SK-N-SH (cell line): ENCODE measurements at regions not wholly inside any gene's neighbourhood (a gene's known extent, or its start where the extent isn't known, plus 50 kb on each side); places are given as distances from the start of the nearest gene placed in this dataset.
A peak's percentile ranks its signal among the peaks of the same experiment; 100 is the strongest.

Experiments
- CTCF ChIA-PET: fragments of 300-600, 350-600 bp; formaldehyde crosslinking; extraction: SDS; loops from one replicate; lab custom pipeline; 2021; lab: Yijun Ruan, JAX
- POLR2A ChIA-PET: fragments of 350-600 bp; sonication (Branson Sonifier 250); formaldehyde crosslinking; extraction: SDS; loops from one replicate; lab custom pipeline; 2020; ENCODE audit warnings: antibody characterized with exemption, inconsistent platforms; lab: Yijun Ruan, JAX
- DNase-seq: peaks from one replicate; pipeline ENCODE4 v3.0.0; 2012
- H2AFZ ChIP-seq: fragments of 200-600 bp; sonication (generic); 2 replicates; pipeline ENCODE4 v1.8.1; 2016; ENCODE audit warnings: antibody characterized with exemption, mild to moderate bottlenecking, low read depth
- H3F3A ChIP-seq: fragments of 200-600 bp; sonication (generic); replicated peaks from 2 replicates; pipeline ENCODE3; 2016; ENCODE audit warnings: antibody characterized with exemption, mild to moderate bottlenecking; ENCODE audit not compliant: insufficient read depth
- H3K27ac ChIP-seq, 2 experiments: fragments of 200-500 bp in 1 of 2; fragments of 200-600 bp in 1 of 2; sonication (Bioruptor generic) in 1 of 2; sonication (generic), shearing (Covaris generic) in 1 of 2; 2 replicates each; pipeline versions ENCODE4 v1.5.1 to v1.6.1; 2014 to 2016; ENCODE audit warnings: low read depth in 2 of 2, inconsistent platforms in 1 of 2, low read length in 1 of 2, mild to moderate bottlenecking in 1 of 2, mixed read lengths in 1 of 2
- H3K27me3 ChIP-seq: fragments of 200-600 bp; sonication (generic), shearing (Covaris generic); 2 replicates; pipeline ENCODE4 v1.6.1; 2016; ENCODE audit warnings: mixed run types; ENCODE audit not compliant: insufficient read depth
- H3K36me3 ChIP-seq, 2 experiments: fragments of 200-500 bp in 1 of 2; fragments of 200-600 bp in 1 of 2; sonication (Bioruptor generic) in 1 of 2; sonication (generic) in 1 of 2; replicated peaks in 1 of 2; 2 replicates each; pipeline versions ENCODE3 to v1.5.1; 2014 to 2016; ENCODE audit warnings: low read length in 1 of 2, mild to moderate bottlenecking in 1 of 2; ENCODE audit not compliant: insufficient read depth in 2 of 2, control insufficient read depth in 1 of 2
- H3K4me1 ChIP-seq, 2 experiments: fragments of 200-500 bp in 1 of 2; fragments of 200-600 bp in 1 of 2; sonication (Bioruptor generic) in 1 of 2; sonication (generic), shearing (Covaris generic) in 1 of 2; 2 replicates each; pipeline versions ENCODE4 v1.5.1 to v1.6.1; 2014 to 2016; ENCODE audit warnings: low read depth in 1 of 2, low read length in 1 of 2, mixed run types in 1 of 2; ENCODE audit not compliant: insufficient read depth in 2 of 2, control insufficient read depth in 1 of 2
- H3K4me2 ChIP-seq: fragments of 200-600 bp; sonication (generic), shearing (Covaris generic); 2 replicates; pipeline ENCODE4 v1.6.1; 2017; ENCODE audit warnings: mixed run types
- H3K4me3 ChIP-seq, 2 experiments: fragments of 200-500 bp in 1 of 2; fragments of 200-600 bp in 1 of 2; sonication (Bioruptor generic) in 1 of 2; sonication (generic), shearing (Covaris generic) in 1 of 2; 2 replicates each; pipeline versions ENCODE4 v1.5.1 to v1.8.1; 2014 to 2016; ENCODE audit warnings: low read depth in 2 of 2, inconsistent platforms in 1 of 2, low read length in 1 of 2, mild to moderate bottlenecking in 1 of 2, mixed read lengths in 1 of 2, moderate library complexity in 1 of 2
- H3K79me2 ChIP-seq: fragments of 200-600 bp; sonication (generic); 2 replicates; pipeline ENCODE4 v1.8.1; 2017; ENCODE audit warnings: mild to moderate bottlenecking; ENCODE audit not compliant: insufficient read depth
- H3K9ac ChIP-seq: fragments of 200-600 bp; sonication (generic); 2 replicates; pipeline ENCODE4 v1.6.1; 2017; ENCODE audit warnings: mixed run types
- H3K9me2 ChIP-seq: fragments of 200-600 bp; sonication (generic); 2 replicates; pipeline ENCODE4 v1.6.1; 2017; ENCODE audit warnings: mixed run types
- H3K9me3 ChIP-seq: fragments of 200-600 bp; sonication (generic); 2 replicates; pipeline ENCODE4 v1.6.1; 2017; ENCODE audit warnings: mixed run types, mild to moderate bottlenecking, moderate library complexity
- H4K20me1 ChIP-seq: fragments of 200-600 bp; sonication (generic); 2 replicates; pipeline ENCODE4 v1.6.1; 2017; ENCODE audit warnings: mild to moderate bottlenecking, mixed run types; ENCODE audit not compliant: insufficient read depth
- CTCF ChIP-seq: fragments of 200-600 bp; sonication (generic); IDR thresholded peaks from 2 replicates; pipeline ENCODE4 v1.6.1; 2017; ENCODE audit warnings: antibody characterized with exemption, mild to moderate bottlenecking, moderate library complexity
- FOXM1 ChIP-seq: IDR thresholded peaks from 2 replicates; pipeline ENCODE4 v1.4.0; 2012; ENCODE audit warnings: low read depth, mild to moderate bottlenecking
- GATA2 ChIP-seq: sonication (generic); formaldehyde crosslinking; IDR thresholded peaks from 2 replicates; pipeline ENCODE4 v1.5.0; 2020; ENCODE audit warnings: mild to moderate bottlenecking, missing genetic modification reagents
- MEF2A ChIP-seq: IDR thresholded peaks from 2 replicates; pipeline ENCODE4 v1.4.0; 2012; ENCODE audit warnings: low read depth, borderline replicate concordance
- SIN3A ChIP-seq: IDR thresholded peaks from 2 replicates; pipeline ENCODE4 v1.6.1; 2012; ENCODE audit warnings: low read depth, mild to moderate bottlenecking, low read length, moderate library complexity, borderline replicate concordance
- TEAD4 ChIP-seq: IDR thresholded peaks from 2 replicates; pipeline ENCODE4 v1.4.0; 2012; ENCODE audit warnings: mild to moderate bottlenecking, borderline replicate concordance; ENCODE audit not compliant: insufficient read depth
- ZBTB33 ChIP-seq: IDR thresholded peaks from 2 replicates; pipeline ENCODE4 v1.4.0; 2012; ENCODE audit warnings: low read depth, borderline replicate concordance
- WGBS: methylation state at CpG from one replicate; pipeline ENCODE4 v1.1.6; 2017; ENCODE audit warnings: low lambda C conversion rate; 5-methylcytosine and 5-hydroxymethylcytosine counted together

- ChIA-PET CTCF (no interaction called here), POLR2A (no interaction called here)
- no peaks in the 10 kb centered on the region for H3K36me3 ChIP-seq
- H3K27me3 ChIP-seq, result peaks cover 10% of the 10 kb centered on the region; the same call in 1 of the 2 replicates
- no peak for TF ChIP-seq ZBTB33
- no peaks in the 10 kb centered on the region for H3K4me1 ChIP-seq
- H3K4me2 ChIP-seq, result no peak overlapping the region
- H3K27ac ChIP-seq, result no peak overlapping the region
- no peaks in the 10 kb centered on the region for H3K79me2 ChIP-seq
- H3K9me2 ChIP-seq, result 0 out of 2 replicates have a peak, but pooled peaks cover 4% of the 10 kb centered on the region
- DNase-seq, result no peak
- no peak overlapping the region for H3K9ac ChIP-seq
- H4K20me1 ChIP-seq, result no peaks in the 10 kb centered on the region
- no peaks in the 10 kb centered on the region for H3F3A ChIP-seq
- H3K9me3 ChIP-seq, result no peaks in the 10 kb centered on the region
- WGBS, result 8% methylated on average over 3 of the region's 3 CpGs
- no peak overlapping the region for H2AFZ ChIP-seq
- no peak overlapping the region for H3K4me3 ChIP-seq
These were observed 335.2 kb upstream of the KCND2 start for GRCh38 chr7:119937745-119938144.

- Histone ChIP-seq H3K4me2 (no peak overlapping the region), H3F3A (no peaks in the 10 kb centered on the region), H3K9me2 (0 out of 2 replicates have a peak, but pooled peaks cover 4% of the 10 kb centered on the region), H4K20me1 (no peaks in the 10 kb centered on the region), H3K36me3 (no peaks in the 10 kb centered on the region), H3K4me1 (no peaks in the 10 kb centered on the region), H3K79me2 (no peaks in the 10 kb centered on the region), H3K9me3 (no peaks in the 10 kb centered on the region), H3K27me3 (peaks cover 12% of the 10 kb centered on the region; the same call in 1 of the 2 replicates), H3K9ac (no peak overlapping the region), H2AFZ (no peak overlapping the region), H3K27ac (no peak overlapping the region), H3K4me3 (no peak overlapping the region)
- no peak for TF ChIP-seq SIN3A
- peak; percentile 36; the same call in 1 of the 2 replicates for TF ChIP-seq CTCF
- WGBS, result 18% methylated on average over 5 of the region's 5 CpGs
- CTCF ChIA-PET, result interaction anchor here (3.8 kb wide), 1 partner anchor 9 kb away, joined by 22 read pairs; no protein-coding TSS in a partner anchor
- POLR2A ChIA-PET, result no interaction called here
- DNase-seq, result no peak
These were observed 328.9 kb upstream of the KCND2 start for GRCh38 chr7:119943942-119944600.

- Histone ChIP-seq H3K4me3 (no peak overlapping the region), H3K4me2 (no peak overlapping the region), H3K27me3 (peaks cover 14% of the 10 kb centered on the region; the same call in 1 of the 2 replicates), H4K20me1 (no peaks in the 10 kb centered on the region), H3K36me3 (no peaks in the 10 kb centered on the region), H3K9me3 (no peaks in the 10 kb centered on the region), H3K27ac (no peak overlapping the region), H3K9ac (no peak overlapping the region), H3K79me2 (no peaks in the 10 kb centered on the region), H3K9me2 (0 out of 2 replicates have a peak, but pooled peaks cover 3% of the 10 kb centered on the region), H3F3A (no peaks in the 10 kb centered on the region), H2AFZ (no peak overlapping the region), H3K4me1 (no peaks in the 10 kb centered on the region)
- no peak for TF ChIP-seq MEF2A
- TF ChIP-seq FOXM1, result no peak
- no peak for TF ChIP-seq TEAD4
- TF ChIP-seq GATA2 (CRISPR knock-in tag), result no peak
- POLR2A ChIA-PET, result no interaction called here
- CTCF ChIA-PET, result interaction anchor here (3.8 kb wide), 1 partner anchor 10 kb away, joined by 22 read pairs; no protein-coding TSS in a partner anchor
- WGBS, result 4% methylated on average over 1 of the region's 1 CpG
- DNase-seq, result no peak
These were observed 328.4 kb upstream of the KCND2 start for GRCh38 chr7:119944601-119944972.
